ENCODE measurements at regions not wholly inside any gene's neighbourhood (a gene's known extent, or its start where the extent isn't known, plus 50 kb on each side); places are given as distances from the start of the nearest gene placed in this dataset.

GRCh38 chr7:113197274-113197673 lies 78.9 kb upstream of the SMIM30 start:
- no peaks in the 10 kb centered on the region for H3K36me3 ChIP-seq (ENCODE audit: insufficient read depth, low read length)
- intact Hi-C loops (cut with micrococcal nuclease; ENCODE audit: unreplicated experiment): no loop called here
- H3K79me2 ChIP-seq (ENCODE audit: insufficient read depth, low read depth, low read length): no peaks in the 10 kb centered on the region
- no peaks in the 10 kb centered on the region for H3K4me1 ChIP-seq (ENCODE audit: insufficient read depth, low read length, poor library complexity, severe bottlenecking)
- TF ChIP-seq EZH2phosphoT487 (IDR thresholded peaks at IDR 0.05; ENCODE audit: borderline replicate concordance, low read depth, low read length) (no peak), CTCF (conservative IDR thresholded peaks at IDR 0.05; ENCODE audit: low read length) (no peak)
- H3K9me3 ChIP-seq (ENCODE audit: low read length): no peaks in the 10 kb centered on the region
- no peaks in the 10 kb centered on the region for H3K9me2 ChIP-seq (ENCODE audit: insufficient read depth, low read length)
- no TSS peak for BruUV-seq (replicated peaks)
- H3K27ac ChIP-seq (ENCODE audit: low read depth, low read length, poor library complexity, severe bottlenecking): no peak overlapping the region
- no peak for DNase-seq (ENCODE audit: low spot score)
- no peak overlapping the region for H2AFZ ChIP-seq (ENCODE audit: low read length)
- no peaks in the 10 kb centered on the region for H4K20me1 ChIP-seq (ENCODE audit: insufficient read depth, low read length)
- ChIA-PET POLR2A (no interaction called here), CTCF (ENCODE audit: unreplicated experiment) (no interaction called here)
- no peak overlapping the region for H3K4me2 ChIP-seq (ENCODE audit: low read length)
- no peak overlapping the region for H3K4me3 ChIP-seq (ENCODE audit: low read depth, low read length, poor library complexity, severe bottlenecking)

GRCh38 chr7:113188396-113188795 lies 70.0 kb upstream of the SMIM30 start:
- ChIA-PET CTCF (ENCODE audit: unreplicated experiment) (no interaction called here), POLR2A (interaction anchor here (0.6 to 1.4 kb wide), 4 partner anchors 15 to 1103 kb away, joined by 3 to 4 read pairs (median 3); no protein-coding TSS in a partner anchor)
- no peak overlapping the region for H3K27ac ChIP-seq (ENCODE audit: low read depth, low read length, poor library complexity, severe bottlenecking)
- H2AFZ ChIP-seq (ENCODE audit: low read length): no peak overlapping the region
- H3K9me3 ChIP-seq (ENCODE audit: low read length): no peaks in the 10 kb centered on the region
- TF ChIP-seq CTCF (conservative IDR thresholded peaks at IDR 0.05; ENCODE audit: low read length) (no peak), EZH2phosphoT487 (IDR thresholded peaks at IDR 0.05; ENCODE audit: borderline replicate concordance, low read depth, low read length) (no peak)
- H3K79me2 ChIP-seq (ENCODE audit: insufficient read depth, low read depth, low read length): no peaks in the 10 kb centered on the region
- no TSS peak for BruUV-seq (replicated peaks)
- no peaks in the 10 kb centered on the region for H3K4me1 ChIP-seq (ENCODE audit: insufficient read depth, low read length, poor library complexity, severe bottlenecking)
- no peaks in the 10 kb centered on the region for H3K9me2 ChIP-seq (ENCODE audit: insufficient read depth, low read length)
- H4K20me1 ChIP-seq (ENCODE audit: insufficient read depth, low read length): no peaks in the 10 kb centered on the region
- intact Hi-C loops (cut with micrococcal nuclease; ENCODE audit: unreplicated experiment): no loop called here
- no peak for DNase-seq (ENCODE audit: low spot score)
- H3K36me3 ChIP-seq (ENCODE audit: insufficient read depth, low read length): no peaks in the 10 kb centered on the region
- no peak overlapping the region for H3K4me3 ChIP-seq (ENCODE audit: low read depth, low read length, poor library complexity, severe bottlenecking)
- no peak overlapping the region for H3K4me2 ChIP-seq (ENCODE audit: low read length)

- DNase-seq (ENCODE audit: low spot score): no peak
- BruUV-seq (replicated peaks): no TSS peak
- H3K27ac ChIP-seq (ENCODE audit: low read depth, low read length, poor library complexity, severe bottlenecking): no peak overlapping the region
- H3K79me2 ChIP-seq (ENCODE audit: insufficient read depth, low read depth, low read length): no peaks in the 10 kb centered on the region
- H4K20me1 ChIP-seq (ENCODE audit: insufficient read depth, low read length): no peaks in the 10 kb centered on the region
- H3K9me2 ChIP-seq (ENCODE audit: insufficient read depth, low read length): no peaks in the 10 kb centered on the region; the same call in 1 of the 2 replicates
- ChIA-PET POLR2A (interaction anchor here (1.1 kb wide), 1 partner anchor 45 kb away, joined by 3 read pairs; no protein-coding TSS in a partner anchor), CTCF (ENCODE audit: unreplicated experiment) (no interaction called here)
- no peak overlapping the region for H3K4me3 ChIP-seq (ENCODE audit: low read depth, low read length, poor library complexity, severe bottlenecking)
- no peaks in the 10 kb centered on the region for H3K4me1 ChIP-seq (ENCODE audit: insufficient read depth, low read length, poor library complexity, severe bottlenecking)
- TF ChIP-seq CTCF (conservative IDR thresholded peaks at IDR 0.05; ENCODE audit: low read length) (no peak), EZH2phosphoT487 (IDR thresholded peaks at IDR 0.05; ENCODE audit: borderline replicate concordance, low read depth, low read length) (no peak)
- no peak overlapping the region for H3K4me2 ChIP-seq (ENCODE audit: low read length)
- no peak overlapping the region for H2AFZ ChIP-seq (ENCODE audit: low read length)
- H3K9me3 ChIP-seq (ENCODE audit: low read length): no peaks in the 10 kb centered on the region
- intact Hi-C loops (cut with micrococcal nuclease; ENCODE audit: unreplicated experiment): no loop called here
- no peaks in the 10 kb centered on the region for H3K36me3 ChIP-seq (ENCODE audit: insufficient read depth, low read length)
Observed at GRCh38 chr7:113179313-113179712, 61.0 kb upstream of the SMIM30 start.

All from OCI-LY7 (cell line).